HEK293 (cell line): ENCODE measurements at regions not wholly inside any gene's neighbourhood (a gene's known extent, or its start where the extent isn't known, plus 50 kb on each side); places are given as distances from the start of the nearest gene placed in this dataset.

Experiments
- CTCF ChIA-PET: fragments of 350-600 bp; formaldehyde crosslinking; extraction: SDS; loops from one replicate; lab custom pipeline; 2021; ENCODE audit warnings: antibody characterized with exemption; lab: Yijun Ruan, JAX
- POLR2A ChIA-PET: fragments of 300-600 bp; formaldehyde crosslinking; extraction: SDS; loops from one replicate; lab custom pipeline; 2020; ENCODE audit warnings: antibody characterized with exemption, inconsistent platforms; lab: Yijun Ruan, JAX
- H3K27ac ChIP-seq: fragments of 200-500 bp; sonication (Bioruptor generic); 2 replicates; pipeline ENCODE4 v1.5.1; 2014; ENCODE audit warnings: low read depth, low read length, control low read depth, inconsistent platforms; ENCODE audit errors: extremely low read depth
- H3K36me3 ChIP-seq, 2 experiments: fragments of 200-500 bp in 1 of 2; sonication (Bioruptor generic) in 1 of 2; 1 replicate in 1 of 2; 2 replicates in 1 of 2; pipeline ENCODE4 v1.5.1; 2014 to 2017; ENCODE audit warnings: inconsistent platforms in 2 of 2, low read length in 2 of 2; ENCODE audit not compliant: control insufficient read depth in 2 of 2, insufficient read depth in 1 of 2
- H3K4me1 ChIP-seq: fragments of 200-500 bp; sonication (Bioruptor generic); 2 replicates; pipeline ENCODE4 v1.5.1; 2014; ENCODE audit warnings: mild to moderate bottlenecking, low read length, inconsistent platforms; ENCODE audit not compliant: control insufficient read depth, insufficient read depth
- H3K4me3 ChIP-seq: 2 replicates; pipeline ENCODE4 v1.5.1; 2011; ENCODE audit warnings: low read depth, mild to moderate bottlenecking, control low read depth, low read length, moderate library complexity
- H3K9me3 ChIP-seq: fragments of 200-500 bp; sonication (Bioruptor generic); 2 replicates; pipeline ENCODE4 v1.5.1; 2014; ENCODE audit warnings: low read depth, low read length, inconsistent platforms; ENCODE audit not compliant: control insufficient read depth, insufficient read depth
- GLI4 ChIP-seq: fragments of 450-650 bp; formaldehyde crosslinking; IDR thresholded peaks from 2 replicates; pipeline ENCODE4 v1.5.1; 2016; ENCODE audit warnings: missing biosample characterization, missing genetic modification characterization
- HOXC10 ChIP-seq: sonication (generic); formaldehyde crosslinking; IDR thresholded peaks from 2 replicates; pipeline ENCODE4 v1.8.1; 2023; ENCODE audit warnings: mild to moderate bottlenecking, missing genetic modification reagents
- PRDM6 ChIP-seq: fragments of 450-650 bp; formaldehyde crosslinking; IDR thresholded peaks from 2 replicates; pipeline ENCODE4 v1.5.1; 2017; ENCODE audit warnings: missing biosample characterization, missing genetic modification characterization
- SALL2 ChIP-seq: fragments of 450-650 bp; formaldehyde crosslinking; IDR thresholded peaks from 2 replicates; pipeline ENCODE4 v1.5.0; 2017; ENCODE audit warnings: missing biosample characterization, mild to moderate bottlenecking, missing genetic modification characterization, borderline replicate concordance
- ZFP37 ChIP-seq: fragments of 450-650 bp; formaldehyde crosslinking; IDR thresholded peaks from 2 replicates; pipeline ENCODE4 v1.5.1; 2016; ENCODE audit warnings: missing biosample characterization, missing genetic modification characterization
- ZNF157 ChIP-seq: fragments of 450-650 bp; formaldehyde crosslinking; IDR thresholded peaks from 2 replicates; pipeline ENCODE4 v1.5.1; 2016; ENCODE audit warnings: missing biosample characterization, missing genetic modification characterization
- ZNF175 ChIP-seq: fragments of 450-650 bp; formaldehyde crosslinking; IDR thresholded peaks from 2 replicates; pipeline ENCODE4 v1.5.1; 2016; ENCODE audit warnings: missing biosample characterization, missing genetic modification characterization
- ZNF292 ChIP-seq: fragments of 450-650 bp; formaldehyde crosslinking; IDR thresholded peaks from 2 replicates; pipeline ENCODE4 v1.5.1; 2016; ENCODE audit warnings: low read depth, missing biosample characterization, missing genetic modification characterization, borderline replicate concordance
- ZNF350 ChIP-seq: fragments of 450-650 bp; formaldehyde crosslinking; IDR thresholded peaks from 2 replicates; pipeline ENCODE4 v1.5.0; 2017; ENCODE audit warnings: missing biosample characterization, mild to moderate bottlenecking, missing genetic modification characterization
- ZNF362 ChIP-seq: fragments of 450-650 bp; formaldehyde crosslinking; IDR thresholded peaks from 2 replicates; pipeline ENCODE4 v1.5.1; 2016; ENCODE audit warnings: missing biosample characterization, missing genetic modification characterization
- ZNF433 ChIP-seq: fragments of 450-650 bp; formaldehyde crosslinking; IDR thresholded peaks from 2 replicates; pipeline ENCODE4 v1.5.1; 2016; ENCODE audit warnings: missing biosample characterization, missing genetic modification characterization, low read depth
- ZNF513 ChIP-seq: fragments of 450-650 bp; IDR thresholded peaks from 2 replicates; pipeline ENCODE4 v1.5.1; 2018; ENCODE audit warnings: missing biosample characterization, missing genetic modification characterization
- ZNF518A ChIP-seq: fragments of 450-650 bp; formaldehyde crosslinking; conservative IDR thresholded peaks from 2 replicates; pipeline ENCODE4 v1.5.1; 2016; ENCODE audit warnings: low read depth, missing biosample characterization, missing genetic modification characterization
- ZNF548 ChIP-seq: fragments of 450-650 bp; formaldehyde crosslinking; IDR thresholded peaks from 2 replicates; pipeline ENCODE4 v1.5.1; 2016; ENCODE audit warnings: missing biosample characterization, missing genetic modification characterization
- ZNF585B ChIP-seq: fragments of 450-650 bp; formaldehyde crosslinking; IDR thresholded peaks from 2 replicates; pipeline ENCODE4 v1.5.1; 2016; ENCODE audit warnings: missing biosample characterization, missing genetic modification characterization
- ZNF600 ChIP-seq: fragments of 450-650 bp; formaldehyde crosslinking; IDR thresholded peaks from 2 replicates; pipeline ENCODE4 v1.5.1; 2016; ENCODE audit warnings: missing biosample characterization, missing genetic modification characterization
- ZNF623 ChIP-seq: fragments of 450-650 bp; formaldehyde crosslinking; IDR thresholded peaks from 2 replicates; pipeline ENCODE4 v1.5.1; 2016; ENCODE audit warnings: missing biosample characterization, missing genetic modification characterization
- ZNF707 ChIP-seq: fragments of 450-650 bp; formaldehyde crosslinking; IDR thresholded peaks from 2 replicates; pipeline ENCODE4 v1.5.1; 2016; ENCODE audit warnings: missing biosample characterization, missing genetic modification characterization
- ZNF777 ChIP-seq: fragments of 450-650 bp; formaldehyde crosslinking; IDR thresholded peaks from 2 replicates; pipeline ENCODE4 v1.5.1; 2017; ENCODE audit warnings: missing biosample characterization, missing genetic modification characterization, borderline replicate concordance
- ZNF792 ChIP-seq: fragments of 450-650 bp; formaldehyde crosslinking; IDR thresholded peaks from 2 replicates; pipeline ENCODE4 v1.5.1; 2016; ENCODE audit warnings: missing biosample characterization, missing genetic modification characterization
- TF ChIP-seq, protein P1 (sequence below): fragments of 450-650 bp; formaldehyde crosslinking; IDR thresholded peaks from 2 replicates; pipeline ENCODE4 v1.5.1; 2016; ENCODE audit warnings: missing biosample characterization, missing genetic modification characterization
- TF ChIP-seq, protein P2 (sequence below): fragments of 450-650 bp; formaldehyde crosslinking; IDR thresholded peaks from 2 replicates; pipeline ENCODE4 v1.5.1; 2016; ENCODE audit warnings: missing biosample characterization, missing genetic modification characterization

- H3K27ac ChIP-seq: no peak overlapping the region
- H3K36me3 ChIP-seq: no peaks in the 10 kb centered on the region
- H3K4me3 ChIP-seq: no peak overlapping the region
- H3K9me3 ChIP-seq: no peaks in the 10 kb centered on the region
- POLR2A ChIA-PET: no interaction called here
- H3K4me1 ChIP-seq: no peaks in the 10 kb centered on the region
- no peak for TF ChIP-seq ZNF433
- TF ChIP-seq ZNF350 (tag by site-specific recombination): no peak
- TF ChIP-seq ZNF292 (tag by site-specific recombination): no peak
- TF ChIP-seq ZNF175 (tag by site-specific recombination): no peak
- TF ChIP-seq ZNF777 (tag by site-specific recombination): no peak
- TF ChIP-seq ZNF362 (tag by site-specific recombination): no peak
- TF ChIP-seq ZNF792 (tag by site-specific recombination): no peak
- no peak for TF ChIP-seq ZNF548 (tag by site-specific recombination)
- TF ChIP-seq SALL2 (tag by site-specific recombination): no peak
- no peak for TF ChIP-seq ZNF585B
- TF ChIP-seq GLI4 (tag by site-specific recombination): no peak
- TF ChIP-seq ZNF600 (tag by site-specific recombination): no peak
- TF ChIP-seq, all 188 proteins: peak for 0
- CTCF ChIA-PET: no interaction called here
Observed at GRCh38 chr3:26064297-26064696, 274.4 kb downstream of the OXSM start.

DNA sequence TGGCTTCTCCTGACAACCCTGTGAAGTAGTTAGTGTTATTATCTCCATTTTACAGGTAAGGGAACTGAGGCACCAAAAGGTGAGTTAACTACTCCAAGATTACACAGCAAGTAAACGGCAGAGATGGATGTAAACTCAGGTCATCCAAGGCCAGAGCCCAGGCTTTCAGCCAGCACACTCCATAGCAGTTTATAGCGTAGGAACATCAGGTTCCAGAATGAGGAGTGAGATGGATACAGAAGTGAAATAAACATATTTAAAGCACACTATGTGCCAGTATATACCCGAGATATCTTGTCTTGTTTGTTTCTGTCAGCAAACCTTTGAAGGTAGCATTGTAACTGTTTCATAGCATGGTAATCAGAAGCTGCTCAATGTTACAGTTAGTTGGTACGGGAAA is 279.0 kb downstream of the OXSM start:
- no peak overlapping the region for H3K4me3 ChIP-seq
- no peaks in the 10 kb centered on the region for H3K4me1 ChIP-seq
- ChIA-PET POLR2A (no interaction called here), CTCF (no interaction called here)
- H3K36me3 ChIP-seq: no peaks in the 10 kb centered on the region
- H3K9me3 ChIP-seq: no peaks in the 10 kb centered on the region
- no peak overlapping the region for H3K27ac ChIP-seq
- TF ChIP-seq ZNF157: no peak
- no peak for TF ChIP-seq ZNF518A (tag by site-specific recombination)
- no peak for TF ChIP-seq HOXC10 (CRISPR knock-in tag)
- TF ChIP-seq ZNF707 (tag by site-specific recombination): no peak
- TF ChIP-seq ZFP37 (tag by site-specific recombination): no peak
- no peak for TF ChIP-seq ZNF513 (tag by site-specific recombination)
- TF ChIP-seq, protein P1, sequence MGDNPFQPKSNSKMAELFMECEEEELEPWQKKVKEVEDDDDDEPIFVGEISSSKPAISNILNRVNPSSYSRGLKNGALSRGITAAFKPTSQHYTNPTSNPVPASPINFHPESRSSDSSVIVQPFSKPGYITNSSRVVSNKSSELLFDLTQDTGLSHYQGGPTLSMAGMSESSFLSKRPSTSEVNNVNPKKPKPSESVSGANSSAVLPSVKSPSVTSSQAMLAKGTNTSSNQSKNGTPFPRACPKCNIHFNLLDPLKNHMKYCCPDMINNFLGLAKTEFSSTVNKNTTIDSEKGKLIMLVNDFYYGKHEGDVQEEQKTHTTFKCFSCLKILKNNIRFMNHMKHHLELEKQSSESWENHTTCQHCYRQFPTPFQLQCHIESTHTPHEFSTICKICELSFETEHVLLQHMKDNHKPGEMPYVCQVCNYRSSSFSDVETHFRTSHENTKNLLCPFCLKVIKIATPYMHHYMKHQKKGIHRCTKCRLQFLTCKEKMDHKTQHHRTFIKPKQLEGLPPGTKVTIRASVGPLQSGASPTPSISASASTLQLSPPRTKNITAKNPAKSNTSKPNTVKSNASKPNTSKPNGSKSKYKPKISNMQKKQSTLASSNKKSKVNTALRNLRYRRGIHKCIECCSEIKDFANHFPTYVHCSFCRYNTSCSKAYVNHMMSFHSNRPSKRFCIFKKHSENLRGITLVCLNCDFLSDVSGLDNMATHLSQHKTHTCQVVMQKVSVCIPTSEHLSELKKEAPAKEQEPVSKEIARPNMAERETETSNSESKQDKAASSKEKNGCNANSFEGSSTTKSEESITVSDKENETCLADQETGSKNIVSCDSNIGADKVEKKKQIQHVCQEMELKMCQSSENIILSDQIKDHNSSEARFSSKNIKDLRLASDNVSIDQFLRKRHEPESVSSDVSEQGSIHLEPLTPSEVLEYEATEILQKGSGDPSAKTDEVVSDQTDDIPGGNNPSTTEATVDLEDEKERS (tag by site-specific recombination): no peak
- TF ChIP-seq ZNF777 (tag by site-specific recombination): no peak
- TF ChIP-seq ZNF623: no peak
- TF ChIP-seq PRDM6 (tag by site-specific recombination): no peak
- TF ChIP-seq, protein P2, sequence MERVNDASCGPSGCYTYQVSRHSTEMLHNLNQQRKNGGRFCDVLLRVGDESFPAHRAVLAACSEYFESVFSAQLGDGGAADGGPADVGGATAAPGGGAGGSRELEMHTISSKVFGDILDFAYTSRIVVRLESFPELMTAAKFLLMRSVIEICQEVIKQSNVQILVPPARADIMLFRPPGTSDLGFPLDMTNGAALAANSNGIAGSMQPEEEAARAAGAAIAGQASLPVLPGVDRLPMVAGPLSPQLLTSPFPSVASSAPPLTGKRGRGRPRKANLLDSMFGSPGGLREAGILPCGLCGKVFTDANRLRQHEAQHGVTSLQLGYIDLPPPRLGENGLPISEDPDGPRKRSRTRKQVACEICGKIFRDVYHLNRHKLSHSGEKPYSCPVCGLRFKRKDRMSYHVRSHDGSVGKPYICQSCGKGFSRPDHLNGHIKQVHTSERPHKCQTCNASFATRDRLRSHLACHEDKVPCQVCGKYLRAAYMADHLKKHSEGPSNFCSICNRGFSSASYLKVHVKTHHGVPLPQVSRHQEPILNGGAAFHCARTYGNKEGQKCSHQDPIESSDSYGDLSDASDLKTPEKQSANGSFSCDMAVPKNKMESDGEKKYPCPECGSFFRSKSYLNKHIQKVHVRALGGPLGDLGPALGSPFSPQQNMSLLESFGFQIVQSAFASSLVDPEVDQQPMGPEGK (tag by site-specific recombination): no peak
